RWPE2 (cell line): ENCODE measurements at regions not wholly inside any gene's neighbourhood (a gene's known extent, or its start where the extent isn't known, plus 50 kb on each side); places are given as distances from the start of the nearest gene placed in this dataset.

Experiments
- ATAC-seq: fragments of 200-7000 bp; cut with Tn5 transposase; 3 replicates; pipeline ENCODE4 v1.9.1; 2021; ENCODE audit warnings: low read depth
- DNase-seq: peaks from one replicate; pipeline ENCODE4 v3.0.0-alpha.2; 2020; ENCODE audit warnings: low spot score
- H3K27ac ChIP-seq: fragments of 450-650 bp; 2 replicates; pipeline ENCODE4 v1.5.1; 2017; ENCODE audit warnings: mild to moderate bottlenecking; ENCODE audit not compliant: poor library complexity, severe bottlenecking
- H3K27me3 ChIP-seq: fragments of 250-450 bp; sonication (Bioruptor Pico); 2 replicates; pipeline ENCODE4 v1.5.1; 2021; ENCODE audit warnings: mild to moderate bottlenecking, moderate library complexity; ENCODE audit not compliant: insufficient read depth, poor library complexity, severe bottlenecking
- H3K36me3 ChIP-seq: fragments of 250-450 bp; sonication (Bioruptor Pico); 2 replicates; pipeline ENCODE4 v1.5.1; 2020; ENCODE audit warnings: low read depth, mild to moderate bottlenecking, moderate library complexity
- H3K4me1 ChIP-seq: fragments of 250-450 bp; sonication (Bioruptor Pico); 2 replicates; pipeline ENCODE4 v1.5.1; 2021; ENCODE audit warnings: mild to moderate bottlenecking, moderate library complexity; ENCODE audit not compliant: insufficient read depth, poor library complexity, severe bottlenecking
- H3K4me3 ChIP-seq: fragments of 250-450 bp; sonication (Bioruptor Pico); 2 replicates; pipeline ENCODE4 v1.5.1; 2021; ENCODE audit warnings: mild to moderate bottlenecking, moderate library complexity; ENCODE audit not compliant: severe bottlenecking
- H3K9me3 ChIP-seq: fragments of 250-450 bp; sonication (Bioruptor Pico); 2 replicates; pipeline ENCODE4 v1.5.1; 2021; ENCODE audit warnings: mild to moderate bottlenecking, moderate library complexity; ENCODE audit not compliant: severe bottlenecking
- CTCF ChIP-seq: fragments of 450-650 bp; IDR thresholded peaks from one replicate; pipeline ENCODE4 v1.5.1; 2017; ENCODE audit warnings: mild to moderate bottlenecking, moderate library complexity; ENCODE audit not compliant: poor library complexity, severe bottlenecking

GRCh38 chr2:217437290-217437870, 565.4 kb downstream of the TNS1 start:
- ATAC-seq: no peak
- Histone ChIP-seq H3K27ac (no peak overlapping the region), H3K9me3 (no peaks in the 10 kb centered on the region), H3K4me3 (no peak overlapping the region), H3K36me3 (no peaks in the 10 kb centered on the region), H3K27me3 (no peaks in the 10 kb centered on the region), H3K4me1 (peaks cover 9% of the 10 kb centered on the region)
- no peak for TF ChIP-seq CTCF
- no peak for DNase-seq

- TF ChIP-seq CTCF: no peak
- no peaks in the 10 kb centered on the region for H3K9me3 ChIP-seq
- no peak overlapping the region for H3K27ac ChIP-seq
- no peak overlapping the region for H3K4me3 ChIP-seq
- H3K4me1 ChIP-seq: peaks cover 7% of the 10 kb centered on the region
- no peak for ATAC-seq
- no peaks in the 10 kb centered on the region for H3K36me3 ChIP-seq
- DNase-seq: no peak
- no peaks in the 10 kb centered on the region for H3K27me3 ChIP-seq
Measured at GRCh38 chr2:217436386-217436785, 566.4 kb downstream of the TNS1 start.

- H3K36me3 ChIP-seq: no peaks in the 10 kb centered on the region
- H3K27me3 ChIP-seq: no peaks in the 10 kb centered on the region
- no peak overlapping the region for H3K4me3 ChIP-seq
- DNase-seq (peak; percentile 85), ATAC-seq (peak; percentile 100)
- TF ChIP-seq CTCF: no peak
- peak overlapping the region; percentile 27 for H3K27ac ChIP-seq
- H3K9me3 ChIP-seq: no peaks in the 10 kb centered on the region
- H3K4me1 ChIP-seq: peaks cover 5% of the 10 kb centered on the region
Measured at GRCh38 chr2:217434180-217434975, 568.4 kb downstream of the TNS1 start.

- Histone ChIP-seq H3K27me3 (no peaks in the 10 kb centered on the region), H3K36me3 (no peaks in the 10 kb centered on the region), H3K4me1 (peaks cover 5% of the 10 kb centered on the region), H3K27ac (no peak overlapping the region), H3K9me3 (no peaks in the 10 kb centered on the region), H3K4me3 (no peak overlapping the region)
- no peak for TF ChIP-seq CTCF
- DNase-seq: no peak
- no peak for ATAC-seq
Measured at GRCh38 chr2:217433522-217433921, 569.3 kb downstream of the TNS1 start.
